GM18508 (cell line): ENCODE measurements at regions not wholly inside any gene's neighbourhood (a gene's known extent, or its start where the extent isn't known, plus 50 kb on each side); places are given as distances from the start of the nearest gene placed in this dataset.
"Not testable (repeated sequence)": the region's sequence is repeated elsewhere in the genome, so short reads cannot be mapped to it uniquely, and the experiment has no call there.

Experiments
- ATAC-seq: cut with Tn5 transposase; IDR thresholded peaks from one replicate; pipeline ENCODE4 v1.9.1; 2021; ENCODE audit warnings: moderate number of reproducible peaks; ENCODE audit not compliant: insufficient read depth, unreplicated experiment

GRCh38 chr2:181787310-181788048 is 104.1 kb upstream of the ITPRID2 start:
- ATAC-seq, result no peak

DNA sequence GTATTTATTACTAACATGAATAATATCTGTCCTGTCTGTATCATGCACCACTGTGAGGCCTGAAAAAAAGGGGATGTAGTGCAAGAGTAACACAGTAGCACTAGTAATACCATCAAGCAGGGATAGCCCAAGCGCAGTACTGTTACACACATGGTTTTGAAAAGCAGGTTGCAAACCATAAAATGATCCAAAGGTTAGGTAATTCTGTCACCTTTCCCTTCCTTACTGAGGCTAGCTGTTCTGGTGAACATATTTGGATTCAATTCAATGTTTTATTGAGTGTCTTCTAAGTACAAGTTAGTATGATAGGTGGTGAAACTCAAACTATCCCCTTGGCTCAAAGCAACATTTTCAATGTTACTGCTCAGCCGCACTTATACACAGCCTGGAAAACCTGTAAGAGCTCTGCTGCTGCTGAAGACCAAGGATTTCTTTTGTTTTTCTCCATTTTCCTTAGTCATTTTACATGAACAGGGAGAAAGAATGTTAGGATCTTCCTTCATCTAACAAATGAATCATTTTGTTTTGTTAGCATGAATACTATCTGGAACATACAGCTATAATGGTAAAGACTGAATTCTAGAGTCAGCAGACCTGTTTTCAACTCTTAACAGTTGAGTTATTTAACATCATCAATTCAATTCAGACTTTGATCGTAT is 102.5 kb upstream of the ITPRID2 start:
- ATAC-seq, result no peak

GRCh38 chr2:181789827-181790448 is 101.6 kb upstream of the ITPRID2 start:
- ATAC-seq, result peak; percentile 31

GRCh38 chr2:181790716-181791649 is 100.5 kb upstream of the ITPRID2 start:
- ATAC-seq, result peak; percentile 98

DNA sequence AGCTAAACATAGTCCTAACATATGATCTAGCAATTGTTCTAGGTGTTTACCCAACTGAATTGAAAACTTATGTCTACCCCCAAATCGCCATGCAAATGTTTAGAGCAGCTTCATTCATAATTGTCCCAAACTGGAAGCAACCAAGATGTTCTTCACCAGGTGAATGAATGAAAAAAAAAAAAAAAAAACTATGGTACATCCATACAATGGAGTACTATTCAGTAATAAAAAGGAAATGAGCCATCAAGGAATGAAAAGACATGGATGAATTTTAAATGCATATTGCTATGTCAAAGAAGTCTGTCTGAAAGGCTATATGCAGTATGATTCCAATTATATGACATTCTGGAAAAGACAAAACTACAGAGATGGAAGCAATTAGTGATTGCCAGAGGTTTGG is 98.6 kb upstream of the ITPRID2 start:
- no peak for ATAC-seq

DNA sequence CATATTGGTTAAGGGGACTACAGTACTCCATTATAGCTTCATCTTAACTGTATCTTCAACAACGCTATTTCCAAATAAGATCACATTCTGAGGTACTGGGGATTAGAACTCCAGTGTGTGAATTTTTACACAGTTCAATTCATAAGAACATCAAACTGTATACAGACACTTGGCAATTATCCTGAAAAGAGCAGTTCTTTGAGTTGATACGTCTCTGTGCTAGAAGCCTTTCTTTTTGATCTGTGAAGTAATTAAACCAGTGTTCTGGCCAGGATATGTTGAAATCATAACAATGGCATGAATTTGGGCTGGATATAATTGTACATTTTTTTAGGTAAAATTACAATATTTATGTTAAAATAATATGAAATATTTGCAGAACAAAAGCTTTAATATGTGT is 93.5 kb upstream of the ITPRID2 start:
- ATAC-seq, result no peak

- not testable (repeated sequence) for ATAC-seq
Measured at GRCh38 chr2:181802300-181802699, 89.2 kb upstream of the ITPRID2 start.

DNA sequence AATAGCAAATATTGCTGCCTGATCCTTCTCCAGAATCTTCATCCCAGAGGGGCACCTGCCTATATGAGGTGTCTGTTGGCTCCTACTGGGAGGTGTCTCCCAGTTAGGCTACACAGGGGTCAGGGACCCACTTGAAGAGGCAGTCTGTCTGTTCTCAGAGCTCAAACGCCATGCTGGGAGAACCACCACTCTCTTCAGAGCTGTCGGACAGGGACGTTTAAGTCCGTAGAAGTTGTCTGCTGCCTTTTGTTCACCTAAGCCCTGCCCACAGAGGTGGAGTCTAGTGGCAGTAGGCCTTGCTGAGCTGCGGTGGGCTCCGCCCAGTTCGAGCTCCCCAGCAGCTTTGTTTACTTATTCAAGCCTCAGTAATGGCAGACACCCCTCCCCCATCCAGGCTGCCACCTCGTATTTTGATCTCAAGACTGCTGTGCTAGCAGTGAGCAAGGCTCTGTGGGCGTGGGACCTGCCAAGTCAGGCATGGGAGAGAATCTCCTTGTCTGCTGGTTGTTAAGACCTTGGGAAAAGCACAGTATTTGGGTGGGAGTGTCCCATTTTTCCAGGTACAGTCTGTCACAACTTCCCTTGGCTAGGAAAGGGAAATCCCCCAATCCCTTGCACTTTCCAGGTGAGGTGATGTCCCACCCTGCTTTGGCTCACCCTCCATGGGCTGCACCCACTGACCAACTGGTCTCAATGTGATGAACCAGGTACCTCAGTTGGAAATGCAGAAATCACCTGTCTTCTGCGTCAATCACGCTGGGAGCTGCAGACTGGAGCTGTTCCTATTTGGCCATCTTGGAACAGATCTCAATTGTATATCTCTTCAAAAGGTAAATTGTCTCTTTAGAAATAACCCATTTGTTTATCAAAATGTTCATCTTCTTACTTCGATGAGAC is 87.4 kb upstream of the ITPRID2 start:
- not testable (repeated sequence) for ATAC-seq

- ATAC-seq, result no peak
Measured at GRCh38 chr2:181805228-181806038, 86.1 kb upstream of the ITPRID2 start.

GRCh38 chr2:181806039-181806392 is 85.5 kb upstream of the ITPRID2 start:
- no peak for ATAC-seq

GRCh38 chr2:181807526-181807925 is 84.0 kb upstream of the ITPRID2 start:
- no peak for ATAC-seq

DNA sequence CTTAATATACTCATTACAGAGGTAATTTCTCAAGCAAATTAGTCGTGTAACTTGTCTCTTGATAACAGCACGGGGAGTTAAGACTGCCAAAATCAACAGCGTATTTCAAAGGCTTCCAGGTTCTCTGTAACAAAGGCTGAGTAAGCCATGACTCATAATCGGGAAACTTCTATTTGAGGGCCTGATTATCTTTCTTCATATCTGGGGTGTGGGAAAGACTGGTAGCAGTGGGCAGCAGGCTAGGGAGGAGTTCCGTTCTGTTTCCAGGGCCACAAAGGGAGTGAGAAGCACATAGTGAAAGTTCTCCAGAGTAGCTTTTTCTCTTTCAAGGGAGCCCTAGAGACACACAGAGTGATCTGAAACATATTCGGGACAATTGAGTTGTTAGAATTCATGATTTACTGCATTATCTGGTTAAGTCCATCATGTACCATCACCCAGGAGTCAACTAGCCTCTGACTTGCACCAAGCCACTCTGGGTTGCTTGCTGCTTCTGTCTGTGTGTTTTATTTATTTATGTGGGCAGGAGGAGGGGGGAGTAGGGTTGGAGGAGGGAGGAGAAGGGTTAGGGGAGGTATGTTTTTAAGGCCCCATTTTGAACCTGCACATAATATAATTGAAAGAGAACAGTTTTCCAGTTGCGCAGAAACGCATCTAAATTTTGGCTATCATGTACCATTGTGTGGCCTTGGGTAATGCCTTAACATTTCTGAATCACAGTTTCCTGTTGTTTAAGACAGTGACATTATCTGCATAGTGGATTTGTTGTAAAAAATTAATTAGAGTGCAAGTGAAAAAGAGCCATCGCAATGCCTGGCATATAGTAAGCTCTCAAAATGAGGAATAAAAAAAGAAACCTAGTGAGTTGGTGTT is 80.5 kb upstream of the ITPRID2 start:
- ATAC-seq, result no peak

DNA sequence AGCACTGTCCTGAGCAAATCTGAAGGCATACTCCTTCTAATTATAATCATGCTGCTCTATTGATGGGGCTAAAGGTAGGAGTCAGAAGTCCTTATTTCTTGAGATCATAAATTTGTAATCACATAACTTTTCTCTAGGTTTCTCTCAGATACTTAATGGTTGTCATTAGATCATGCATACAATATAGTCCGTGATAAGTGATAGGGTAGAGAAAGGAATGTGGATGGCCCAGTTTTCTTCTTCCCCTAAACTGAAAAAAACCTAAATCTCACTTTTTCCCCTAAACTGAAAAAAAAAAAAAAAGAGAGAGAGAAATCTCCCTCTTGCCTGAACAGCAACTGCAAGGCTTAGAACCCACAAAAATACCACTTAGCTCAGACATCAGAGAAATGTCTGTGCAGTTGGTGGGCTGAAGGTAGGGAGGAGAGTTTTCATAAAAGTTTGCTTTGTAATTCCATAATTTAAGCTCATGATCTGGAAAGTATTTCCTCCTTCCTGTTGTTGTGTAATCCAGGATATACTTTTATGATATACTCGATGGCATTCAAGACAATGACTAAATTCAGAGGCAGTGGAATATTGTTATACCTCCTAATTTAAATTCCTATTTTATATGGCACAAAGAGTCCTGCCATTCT is 79.3 kb upstream of the ITPRID2 start:
- ATAC-seq, result no peak

DNA sequence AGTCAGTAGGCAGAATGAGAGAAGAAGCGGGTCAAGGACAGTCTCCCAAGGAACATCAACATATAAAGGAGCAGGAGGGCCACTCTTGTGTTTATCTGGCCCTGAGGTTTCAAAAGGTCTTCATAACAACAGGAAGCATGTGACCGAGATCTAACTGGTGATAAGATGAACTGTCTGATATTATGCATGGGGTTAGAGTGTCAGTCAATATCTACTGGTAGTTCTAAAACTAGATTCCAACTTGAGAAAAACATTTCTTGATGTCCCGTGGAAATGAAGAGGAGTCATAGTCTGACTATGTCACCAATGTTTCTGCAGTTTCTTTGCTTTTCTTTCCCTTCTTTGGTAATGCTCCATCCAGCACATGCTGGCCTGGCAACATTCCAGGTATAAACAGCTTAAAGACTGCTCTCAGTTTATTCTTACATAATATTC is 77.5 kb upstream of the ITPRID2 start:
- no peak for ATAC-seq

GRCh38 chr2:181817509-181817908 is 74.0 kb upstream of the ITPRID2 start:
- ATAC-seq, result no peak

DNA sequence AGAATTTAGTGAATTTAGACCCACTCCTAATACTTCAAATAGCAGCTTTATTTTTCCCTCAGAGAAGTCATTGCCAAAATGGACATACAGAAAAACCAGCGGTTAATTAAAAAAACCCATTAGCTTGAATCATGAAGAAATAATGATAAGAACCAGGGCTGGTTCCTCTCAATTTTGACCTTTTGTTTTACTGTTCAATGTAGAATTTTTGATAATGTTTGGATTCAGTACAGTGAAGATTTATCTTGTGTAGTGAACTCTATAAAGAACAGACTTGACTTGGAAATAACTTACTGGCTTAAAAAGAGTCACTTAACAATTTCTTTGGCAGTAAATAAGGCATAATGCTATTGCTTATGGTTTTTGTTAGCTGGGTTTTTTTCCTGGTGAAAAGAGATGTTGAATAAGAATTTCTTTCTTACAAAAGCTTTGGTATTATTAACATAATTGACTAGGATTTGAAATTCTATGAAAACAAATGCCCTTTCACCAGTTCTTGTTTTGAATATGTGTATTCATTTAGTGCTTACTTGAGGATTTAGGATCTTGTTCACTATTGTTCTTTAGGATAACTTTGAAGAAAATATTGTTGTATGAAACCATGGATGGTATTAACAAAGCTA is 73.4 kb upstream of the ITPRID2 start:
- no peak for ATAC-seq

GRCh38 chr2:181818840-181819239 is 72.7 kb upstream of the ITPRID2 start:
- no peak for ATAC-seq
